ENCODE measurements at regions not wholly inside any gene's neighbourhood (a gene's known extent, or its start where the extent isn't known, plus 50 kb on each side); places are given as distances from the start of the nearest gene placed in this dataset.
"Not testable (repeated sequence)": the region's sequence is repeated elsewhere in the genome, so short reads cannot be mapped to it uniquely, and the experiment has no call there.

DNA sequence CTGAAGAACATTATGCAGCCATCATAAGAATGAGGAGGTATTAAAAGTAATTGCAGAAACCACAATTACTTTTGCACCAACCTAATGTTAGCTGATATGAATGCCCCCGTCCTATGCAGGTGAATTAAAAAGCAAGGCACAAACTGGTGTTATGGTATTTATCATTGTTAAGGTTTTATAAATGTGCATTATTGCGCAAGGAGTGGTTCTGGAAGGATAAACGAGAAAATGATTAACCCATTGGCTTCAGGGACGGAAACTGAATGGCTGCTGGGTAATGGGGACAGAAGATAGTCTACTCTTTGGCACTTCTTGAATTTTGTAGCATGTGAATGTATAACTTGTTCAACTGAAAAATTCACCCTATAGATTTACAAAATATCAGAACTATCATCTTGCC lies 148.6 kb upstream of the SALL4 start:
- Histone ChIP-seq H3K4me3 (ENCODE audit: low read length in 2 of 2) (no peak overlapping the region), H3K27me3 (ENCODE audit: control insufficient read depth in 2 of 2, insufficient read depth in 2 of 2, low read length in 2 of 2) (no peaks in the 10 kb centered on the region), H3K36me3 (ENCODE audit: control insufficient read depth in 2 of 2, insufficient read depth in 2 of 2, low read length in 2 of 2) (no peaks in the 10 kb centered on the region), H3K4me1 (ENCODE audit: control insufficient read depth in 2 of 2, insufficient read depth in 2 of 2, low read length in 2 of 2) (no peaks in the 10 kb centered on the region), H3K27ac (ENCODE audit: low read depth in 2 of 2, low read length in 2 of 2) (no peak overlapping the region), H3K9me3 (ENCODE audit: control insufficient read depth in 2 of 2, low read length in 2 of 2) (no peaks in the 10 kb centered on the region), H3K9ac (ENCODE audit: low read depth in 1 of 2, low read length in 2 of 2) (no peak overlapping the region)

DNA sequence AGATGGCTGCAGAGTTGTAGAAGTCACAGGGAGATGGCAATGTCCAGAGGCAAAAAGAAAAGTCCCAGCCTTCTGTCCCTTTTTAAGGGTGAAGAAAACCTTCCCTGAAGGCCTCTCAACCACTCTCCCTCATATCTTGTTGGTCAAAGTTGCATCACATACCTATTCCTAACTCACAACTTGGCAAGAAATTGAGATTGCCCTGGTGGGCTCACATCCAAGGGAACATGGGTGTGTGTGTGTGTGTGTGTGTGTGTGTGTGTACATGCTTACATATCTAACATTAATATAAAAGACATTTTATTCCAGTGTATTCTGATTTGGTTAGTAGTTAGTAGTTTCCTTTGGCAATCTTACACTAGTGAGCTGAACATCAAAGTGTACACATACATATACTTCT lies 144.3 kb upstream of the SALL4 start:
- no peaks in the 10 kb centered on the region for H3K36me3 ChIP-seq (ENCODE audit: control insufficient read depth in 2 of 2, insufficient read depth in 2 of 2, low read length in 2 of 2)
- H3K27me3 ChIP-seq (ENCODE audit: control insufficient read depth in 2 of 2, insufficient read depth in 2 of 2, low read length in 2 of 2): no peaks in the 10 kb centered on the region
- H3K27ac ChIP-seq (ENCODE audit: low read depth in 2 of 2, low read length in 2 of 2): no peak overlapping the region
- no peaks in the 10 kb centered on the region for H3K9me3 ChIP-seq (ENCODE audit: control insufficient read depth in 2 of 2, low read length in 2 of 2)
- no peaks in the 10 kb centered on the region for H3K4me1 ChIP-seq (ENCODE audit: control insufficient read depth in 2 of 2, insufficient read depth in 2 of 2, low read length in 2 of 2)
- no peak overlapping the region for H3K9ac ChIP-seq (ENCODE audit: low read depth in 1 of 2, low read length in 2 of 2)
- H3K4me3 ChIP-seq (ENCODE audit: low read length in 2 of 2): no peak overlapping the region

DNA sequence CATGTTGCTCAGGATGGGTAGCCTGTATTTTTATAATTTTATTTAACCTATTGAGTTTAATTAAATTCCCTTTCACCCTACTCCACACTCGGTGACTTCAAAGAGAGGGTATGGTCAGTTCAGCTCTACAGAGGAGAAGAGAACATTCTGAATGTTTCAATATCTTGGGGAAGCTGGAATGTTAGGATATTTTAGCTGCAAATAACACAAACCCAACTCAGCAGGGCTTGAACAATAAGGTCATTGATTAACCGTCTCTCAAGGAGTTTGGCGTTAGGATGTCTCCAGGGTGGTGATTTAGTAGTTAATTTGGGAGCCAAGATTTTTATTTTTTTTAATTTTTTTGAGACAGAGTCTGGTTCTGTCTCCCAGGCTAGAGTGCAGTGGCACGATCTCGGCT lies 143.6 kb upstream of the SALL4 start:
- no peaks in the 10 kb centered on the region for H3K4me1 ChIP-seq (ENCODE audit: control insufficient read depth in 2 of 2, insufficient read depth in 2 of 2, low read length in 2 of 2)
- H3K27ac ChIP-seq (ENCODE audit: low read depth in 2 of 2, low read length in 2 of 2): no peak overlapping the region
- no peak overlapping the region for H3K4me3 ChIP-seq (ENCODE audit: low read length in 2 of 2)
- no peak overlapping the region for H3K9ac ChIP-seq (ENCODE audit: low read depth in 1 of 2, low read length in 2 of 2)
- H3K9me3 ChIP-seq (ENCODE audit: control insufficient read depth in 2 of 2, low read length in 2 of 2): no peaks in the 10 kb centered on the region
- no peaks in the 10 kb centered on the region for H3K27me3 ChIP-seq (ENCODE audit: control insufficient read depth in 2 of 2, insufficient read depth in 2 of 2, low read length in 2 of 2)
- H3K36me3 ChIP-seq (ENCODE audit: control insufficient read depth in 2 of 2, insufficient read depth in 2 of 2, low read length in 2 of 2): no peaks in the 10 kb centered on the region

DNA sequence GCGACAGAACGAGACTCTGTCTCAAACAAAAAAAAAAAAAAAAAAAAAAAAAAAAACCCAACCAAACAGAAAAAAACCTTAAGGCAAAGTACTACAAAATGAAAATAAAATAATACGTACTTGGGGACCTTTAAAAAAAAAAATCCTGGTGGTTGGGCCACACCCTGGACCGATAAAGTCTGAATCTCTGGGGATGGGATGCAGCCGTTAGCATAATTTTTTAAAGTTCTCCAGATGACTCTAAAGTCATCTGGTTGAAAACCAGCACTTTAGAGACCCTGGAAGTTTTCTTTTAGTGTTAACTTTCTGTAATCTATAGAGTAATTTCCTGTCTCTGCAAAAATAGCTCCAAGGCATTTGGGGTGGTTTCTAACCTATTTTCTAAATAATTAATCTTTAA lies 142.9 kb upstream of the SALL4 start:
- no peaks in the 10 kb centered on the region for H3K4me1 ChIP-seq (ENCODE audit: control insufficient read depth in 2 of 2, insufficient read depth in 2 of 2, low read length in 2 of 2)
- H3K9ac ChIP-seq (ENCODE audit: low read depth in 1 of 2, low read length in 2 of 2): no peak overlapping the region
- no peaks in the 10 kb centered on the region for H3K9me3 ChIP-seq (ENCODE audit: control insufficient read depth in 2 of 2, low read length in 2 of 2)
- no peak overlapping the region for H3K4me3 ChIP-seq (ENCODE audit: low read length in 2 of 2)
- no peaks in the 10 kb centered on the region for H3K36me3 ChIP-seq (ENCODE audit: control insufficient read depth in 2 of 2, insufficient read depth in 2 of 2, low read length in 2 of 2)
- no peaks in the 10 kb centered on the region for H3K27me3 ChIP-seq (ENCODE audit: control insufficient read depth in 2 of 2, insufficient read depth in 2 of 2, low read length in 2 of 2)
- no peak overlapping the region for H3K27ac ChIP-seq (ENCODE audit: low read depth in 2 of 2, low read length in 2 of 2)

DNA sequence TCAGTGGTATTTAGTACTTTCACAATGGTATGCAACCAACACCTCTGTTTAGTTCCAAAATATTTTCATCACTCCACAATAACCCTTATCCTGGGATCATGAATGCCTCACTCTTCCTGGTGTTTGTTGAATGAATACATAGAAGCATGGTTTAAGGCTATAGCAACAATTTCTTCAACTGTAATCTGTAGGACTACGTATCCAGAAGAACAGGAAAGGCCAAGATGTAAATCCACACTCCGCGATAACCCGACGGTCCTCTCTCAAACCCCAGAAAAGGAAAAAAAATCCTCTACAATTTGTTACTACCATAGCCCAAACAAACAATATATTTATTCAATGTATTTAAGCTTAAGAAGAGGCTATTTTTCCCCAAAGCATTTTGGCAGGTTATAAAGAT lies 141.4 kb upstream of the SALL4 start:
- Histone ChIP-seq H3K27ac (ENCODE audit: low read depth in 2 of 2, low read length in 2 of 2) (no peak overlapping the region), H3K9me3 (ENCODE audit: control insufficient read depth in 2 of 2, low read length in 2 of 2) (no peaks in the 10 kb centered on the region), H3K9ac (ENCODE audit: low read depth in 1 of 2, low read length in 2 of 2) (no peak overlapping the region), H3K4me3 (ENCODE audit: low read length in 2 of 2) (no peak overlapping the region), H3K27me3 (ENCODE audit: control insufficient read depth in 2 of 2, insufficient read depth in 2 of 2, low read length in 2 of 2) (no peaks in the 10 kb centered on the region), H3K4me1 (ENCODE audit: control insufficient read depth in 2 of 2, insufficient read depth in 2 of 2, low read length in 2 of 2) (no peaks in the 10 kb centered on the region), H3K36me3 (ENCODE audit: control insufficient read depth in 2 of 2, insufficient read depth in 2 of 2, low read length in 2 of 2) (no peaks in the 10 kb centered on the region)

- H3K9me3 ChIP-seq (ENCODE audit: control insufficient read depth in 2 of 2, low read length in 2 of 2); H3K4me3 ChIP-seq (ENCODE audit: low read length in 2 of 2); H3K27ac ChIP-seq (ENCODE audit: low read depth in 2 of 2, low read length in 2 of 2); H3K9ac ChIP-seq (ENCODE audit: low read depth in 1 of 2, low read length in 2 of 2); H3K36me3 ChIP-seq (ENCODE audit: control insufficient read depth in 2 of 2, insufficient read depth in 2 of 2, low read length in 2 of 2); H3K27me3 ChIP-seq (ENCODE audit: control insufficient read depth in 2 of 2, insufficient read depth in 2 of 2, low read length in 2 of 2); H3K4me1 ChIP-seq (ENCODE audit: control insufficient read depth in 2 of 2, insufficient read depth in 2 of 2, low read length in 2 of 2): not testable (repeated sequence)
Measured at GRCh38 chr20:51943326-51943725, 141.0 kb upstream of the SALL4 start.

- no peaks in the 10 kb centered on the region for H3K4me1 ChIP-seq (ENCODE audit: control insufficient read depth in 2 of 2, insufficient read depth in 2 of 2, low read length in 2 of 2)
- H3K36me3 ChIP-seq (ENCODE audit: control insufficient read depth in 2 of 2, insufficient read depth in 2 of 2, low read length in 2 of 2): no peaks in the 10 kb centered on the region
Measured at GRCh38 chr20:51941503-51941902, 139.2 kb upstream of the SALL4 start.

GRCh38 chr20:51939259-51939585 lies 136.9 kb upstream of the SALL4 start:
- H3K9ac ChIP-seq (ENCODE audit: low read depth in 1 of 2, low read length in 2 of 2): no peak overlapping the region
- no peaks in the 10 kb centered on the region for H3K27me3 ChIP-seq (ENCODE audit: control insufficient read depth in 2 of 2, insufficient read depth in 2 of 2, low read length in 2 of 2)
- H3K9me3 ChIP-seq (ENCODE audit: control insufficient read depth in 2 of 2, low read length in 2 of 2): no peaks in the 10 kb centered on the region
- H3K36me3 ChIP-seq (ENCODE audit: control insufficient read depth in 2 of 2, insufficient read depth in 2 of 2, low read length in 2 of 2): no peaks in the 10 kb centered on the region
- H3K4me3 ChIP-seq (ENCODE audit: low read length in 2 of 2): no peak overlapping the region
- H3K4me1 ChIP-seq (ENCODE audit: control insufficient read depth in 2 of 2, insufficient read depth in 2 of 2, low read length in 2 of 2): peaks cover 0 to 6% of the 10 kb centered on the region in 2 donors
- H3K27ac ChIP-seq (ENCODE audit: low read depth in 2 of 2, low read length in 2 of 2): no peak overlapping the region

More at GRCh38 chr20:51941503-51941902, 139.2 kb upstream of the SALL4 start:
- no peaks in the 10 kb centered on the region for H3K9me3 ChIP-seq (ENCODE audit: control insufficient read depth in 2 of 2, low read length in 2 of 2)
- H3K27me3 ChIP-seq (ENCODE audit: control insufficient read depth in 2 of 2, insufficient read depth in 2 of 2, low read length in 2 of 2): no peaks in the 10 kb centered on the region
- no peak overlapping the region for H3K27ac ChIP-seq (ENCODE audit: low read depth in 2 of 2, low read length in 2 of 2)
- H3K9ac ChIP-seq (ENCODE audit: low read depth in 1 of 2, low read length in 2 of 2): no peak overlapping the region
- H3K4me3 ChIP-seq (ENCODE audit: low read length in 2 of 2): no peak overlapping the region

- Histone ChIP-seq H3K27ac (ENCODE audit: low read depth in 2 of 2, low read length in 2 of 2) (no peak overlapping the region), H3K4me1 (ENCODE audit: control insufficient read depth in 2 of 2, insufficient read depth in 2 of 2, low read length in 2 of 2) (peaks cover 0 to 6% of the 10 kb centered on the region in 2 donors), H3K4me3 (ENCODE audit: low read length in 2 of 2) (no peak overlapping the region), H3K36me3 (ENCODE audit: control insufficient read depth in 2 of 2, insufficient read depth in 2 of 2, low read length in 2 of 2) (no peaks in the 10 kb centered on the region), H3K27me3 (ENCODE audit: control insufficient read depth in 2 of 2, insufficient read depth in 2 of 2, low read length in 2 of 2) (no peaks in the 10 kb centered on the region), H3K9me3 (ENCODE audit: control insufficient read depth in 2 of 2, low read length in 2 of 2) (no peaks in the 10 kb centered on the region), H3K9ac (ENCODE audit: low read depth in 1 of 2, low read length in 2 of 2) (no peak overlapping the region)
Measured at GRCh38 chr20:51938559-51939258, 136.4 kb upstream of the SALL4 start.

GRCh38 chr20:51937779-51938178 lies 135.5 kb upstream of the SALL4 start:
- H3K4me1 ChIP-seq (ENCODE audit: control insufficient read depth in 2 of 2, insufficient read depth in 2 of 2, low read length in 2 of 2): peaks cover 0 to 6% of the 10 kb centered on the region in 2 donors
- no peak overlapping the region for H3K4me3 ChIP-seq (ENCODE audit: low read length in 2 of 2)
- no peaks in the 10 kb centered on the region for H3K9me3 ChIP-seq (ENCODE audit: control insufficient read depth in 2 of 2, low read length in 2 of 2)
- no peak overlapping the region for H3K9ac ChIP-seq (ENCODE audit: low read depth in 1 of 2, low read length in 2 of 2)
- no peak overlapping the region for H3K27ac ChIP-seq (ENCODE audit: low read depth in 2 of 2, low read length in 2 of 2)
- H3K36me3 ChIP-seq (ENCODE audit: control insufficient read depth in 2 of 2, insufficient read depth in 2 of 2, low read length in 2 of 2): no peaks in the 10 kb centered on the region
- H3K27me3 ChIP-seq (ENCODE audit: control insufficient read depth in 2 of 2, insufficient read depth in 2 of 2, low read length in 2 of 2): no peaks in the 10 kb centered on the region

GRCh38 chr20:51936377-51936776 lies 134.1 kb upstream of the SALL4 start:
- H3K36me3 ChIP-seq (ENCODE audit: control insufficient read depth in 2 of 2, insufficient read depth in 2 of 2, low read length in 2 of 2): no peaks in the 10 kb centered on the region
- peaks cover 0 to 6% of the 10 kb centered on the region in 2 donors for H3K4me1 ChIP-seq (ENCODE audit: control insufficient read depth in 2 of 2, insufficient read depth in 2 of 2, low read length in 2 of 2)
- H3K27me3 ChIP-seq (ENCODE audit: control insufficient read depth in 2 of 2, insufficient read depth in 2 of 2, low read length in 2 of 2): no peaks in the 10 kb centered on the region
- no peak overlapping the region for H3K27ac ChIP-seq (ENCODE audit: low read depth in 2 of 2, low read length in 2 of 2)
- no peaks in the 10 kb centered on the region for H3K9me3 ChIP-seq (ENCODE audit: control insufficient read depth in 2 of 2, low read length in 2 of 2)
- H3K4me3 ChIP-seq (ENCODE audit: low read length in 2 of 2): no peak overlapping the region
- H3K9ac ChIP-seq (ENCODE audit: low read depth in 1 of 2, low read length in 2 of 2): no peak overlapping the region

Data from mucosa of rectum (tissue), 2 donors.